ENCODE measurements at regions not wholly inside any gene's neighbourhood (a gene's known extent, or its start where the extent isn't known, plus 50 kb on each side); places are given as distances from the start of the nearest gene placed in this dataset.

- TF ChIP-seq ZFX (IDR thresholded peaks at IDR 0.05; ENCODE audit: borderline replicate concordance), result no peak
- no peak for TF ChIP-seq CTCF (IDR thresholded peaks at IDR 0.05)
- no peak overlapping the region for H3K27ac ChIP-seq
Measured at GRCh38 chr10:100693821-100694220, 51.6 kb upstream of the PAX2 start.
